CD4-positive, alpha-beta T cell treated with Interleukin-1 beta for 1 hour (primary cell): ENCODE measurements at regions not wholly inside any gene's neighbourhood (a gene's known extent, or its start where the extent isn't known, plus 50 kb on each side); places are given as distances from the start of the nearest gene placed in this dataset.
"Not testable (repeated sequence)": the region's sequence is repeated elsewhere in the genome, so short reads cannot be mapped to it uniquely, and the experiment has no call there.

Source experiments
- DNase-seq, 2 donors: peaks; one replicate each; pipeline ENCODE4 v3.0.0-alpha.2; 2020 to 2022

- DNase-seq = not testable (repeated sequence)
Observed at GRCh38 chr11:3583476-3583875, 58.3 kb downstream of the ART5 start.

- not testable (repeated sequence) for DNase-seq
Observed at GRCh38 chr11:3581389-3581725, 60.4 kb downstream of the ART5 start.

GRCh38 chr11:3580487-3581388 lies 61.1 kb downstream of the ART5 start:
- peak; percentile 54 to 67 for DNase-seq

GRCh38 chr11:3579600-3580459 lies 62.0 kb downstream of the ART5 start:
- DNase-seq = not testable (repeated sequence)

GRCh38 chr11:3576066-3576604 lies 65.7 kb downstream of the ART5 start:
- DNase-seq = not testable (repeated sequence)

- DNase-seq = not testable (repeated sequence)
Observed at GRCh38 chr11:3572976-3573647, 68.7 kb downstream of the ART5 start.

GRCh38 chr11:3571752-3572151 lies 70.0 kb downstream of the ART5 start:
- DNase-seq = not testable (repeated sequence)

- not testable (repeated sequence) for DNase-seq
Observed at GRCh38 chr11:3565838-3566237, 76.0 kb downstream of the ART5 start.

- DNase-seq = peak in 1 of 2 donors; percentile 44
Observed at GRCh38 chr11:3564383-3564782, 77.4 kb downstream of the ART5 start.

GRCh38 chr11:3554621-3555020 lies 87.2 kb downstream of the ART5 start:
- DNase-seq = peak; percentile 4 to 52

- DNase-seq = peak; percentile 9 to 43
Observed at GRCh38 chr11:3544990-3545389, 96.8 kb downstream of the ART5 start.

GRCh38 chr11:3538220-3538619 lies 103.6 kb downstream of the ART5 start:
- not testable (repeated sequence) for DNase-seq

GRCh38 chr11:3537254-3537653 lies 104.5 kb downstream of the ART5 start:
- not testable (repeated sequence) for DNase-seq

GRCh38 chr11:3532958-3533357 lies 108.8 kb downstream of the ART5 start:
- not testable (repeated sequence) for DNase-seq

GRCh38 chr11:3531280-3531679 lies 110.5 kb downstream of the ART5 start:
- DNase-seq = not testable (repeated sequence)

GRCh38 chr11:3523567-3523966 lies 118.2 kb downstream of the ART5 start:
- not testable (repeated sequence) for DNase-seq

- DNase-seq = not testable (repeated sequence)
Observed at GRCh38 chr11:3520905-3521304, 120.9 kb downstream of the ART5 start.

GRCh38 chr11:3519841-3520240 lies 122.0 kb downstream of the ART5 start:
- DNase-seq = not testable (repeated sequence)

- not testable (repeated sequence) for DNase-seq
Observed at GRCh38 chr11:3516934-3517567, 124.7 kb downstream of the ART5 start.

- DNase-seq = not testable (repeated sequence)
Observed at GRCh38 chr11:3516345-3516933, 125.4 kb downstream of the ART5 start.

GRCh38 chr11:3514635-3515424 lies 127.0 kb downstream of the ART5 start:
- not testable (repeated sequence) for DNase-seq
